Cardiac muscle cell (in vitro differentiated cells and primary cell): ENCODE measurements at regions not wholly inside any gene's neighbourhood (a gene's known extent, or its start where the extent isn't known, plus 50 kb on each side); places are given as distances from the start of the nearest gene placed in this dataset.

Source experiments
- DNase-seq, 2 donors: peaks; one replicate each; pipeline versions ENCODE4 v3.0.0 to v3.0.0-alpha.2; 2010 to 2017; ENCODE audit warnings: low read depth in 1 of 2, low spot score in 1 of 2
- H3K27ac ChIP-seq: fragments of 200-600 bp; sonication (generic); 2 replicates; pipeline ENCODE4 v1.5.1; 2016
- H3K27me3 ChIP-seq: fragments of 200-600 bp; sonication (generic); 2 replicates; pipeline ENCODE4 v1.6.0; 2016; ENCODE audit warnings: control low read depth
- H3K36me3 ChIP-seq: fragments of 200-600 bp; sonication (generic); 2 replicates; pipeline ENCODE4 v1.5.1; 2016; ENCODE audit warnings: control low read depth
- H3K4me1 ChIP-seq: fragments of 200-600 bp; sonication (generic); 2 replicates; pipeline ENCODE4 v1.8.1; 2017; ENCODE audit warnings: low read depth, mild to moderate bottlenecking, mixed run types
- H3K4me3 ChIP-seq: fragments of 200-600 bp; sonication (generic); 2 replicates; pipeline ENCODE4 v1.5.1; 2016; ENCODE audit warnings: mild to moderate bottlenecking
- H3K9me3 ChIP-seq: fragments of 200-600 bp; sonication (generic); 2 replicates; pipeline ENCODE4 v1.5.1; 2017; ENCODE audit warnings: low read depth, mild to moderate bottlenecking, control low read depth
- CTCF ChIP-seq: IDR thresholded peaks from 2 replicates; pipeline ENCODE4 v1.5.1; 2012; ENCODE audit warnings: low read depth, mild to moderate bottlenecking, low read length

- TF ChIP-seq CTCF = no peak
- Histone ChIP-seq H3K4me3 (no peak overlapping the region), H3K4me1 (no peaks in the 10 kb centered on the region), H3K9me3 (no peaks in the 10 kb centered on the region), H3K36me3 (no peaks in the 10 kb centered on the region), H3K27ac (no peak overlapping the region), H3K27me3 (peaks cover 8% of the 10 kb centered on the region)
- no peak for DNase-seq
Observed at GRCh38 chr20:39216195-39216594, 254.1 kb downstream of the DHX35 start.

- Histone ChIP-seq H3K27ac (no peak overlapping the region), H3K4me3 (no peak overlapping the region), H3K27me3 (peaks cover 8% of the 10 kb centered on the region), H3K9me3 (no peaks in the 10 kb centered on the region), H3K4me1 (no peaks in the 10 kb centered on the region), H3K36me3 (no peaks in the 10 kb centered on the region)
- no peak for DNase-seq
- no peak for TF ChIP-seq CTCF
Observed at GRCh38 chr20:39214828-39215227, 252.7 kb downstream of the DHX35 start.

- TF ChIP-seq CTCF = no peak
- H3K27me3 ChIP-seq = peaks cover 8% of the 10 kb centered on the region
Observed at GRCh38 chr20:39213476-39214145, 251.5 kb downstream of the DHX35 start.

GRCh38 chr20:39211060-39211748, 249.1 kb downstream of the DHX35 start:
- no peak overlapping the region for H3K27ac ChIP-seq
- no peak for DNase-seq
- H3K9me3 ChIP-seq = no peaks in the 10 kb centered on the region
- H3K27me3 ChIP-seq = peaks cover 5% of the 10 kb centered on the region
- H3K4me1 ChIP-seq = no peaks in the 10 kb centered on the region
- no peak for TF ChIP-seq CTCF
- H3K36me3 ChIP-seq = no peaks in the 10 kb centered on the region
- no peak overlapping the region for H3K4me3 ChIP-seq

More at GRCh38 chr20:39213476-39214145, 251.5 kb downstream of the DHX35 start:
- no peaks in the 10 kb centered on the region for H3K36me3 ChIP-seq
- no peak overlapping the region for H3K27ac ChIP-seq
- no peaks in the 10 kb centered on the region for H3K9me3 ChIP-seq
- no peak for DNase-seq
- H3K4me1 ChIP-seq = no peaks in the 10 kb centered on the region
- H3K4me3 ChIP-seq = no peak overlapping the region

GRCh38 chr20:39210341-39211036, 248.3 kb downstream of the DHX35 start:
- H3K27me3 ChIP-seq = peaks cover 5% of the 10 kb centered on the region
- no peak overlapping the region for H3K27ac ChIP-seq
- H3K36me3 ChIP-seq = no peaks in the 10 kb centered on the region
- no peak for TF ChIP-seq CTCF
- H3K9me3 ChIP-seq = no peaks in the 10 kb centered on the region
- peak in 1 of 2 donors; percentile 6 for DNase-seq
- H3K4me3 ChIP-seq = no peak overlapping the region
- H3K4me1 ChIP-seq = no peaks in the 10 kb centered on the region
